Gastroesophageal sphincter (tissue), 4 donors: ENCODE measurements at regions not wholly inside any gene's neighbourhood (a gene's known extent, or its start where the extent isn't known, plus 50 kb on each side); places are given as distances from the start of the nearest gene placed in this dataset.
A peak's percentile ranks its signal among the peaks of the same experiment; 100 is the strongest.

Experiments
- ATAC-seq: fragments of 150-250 bp; one replicate; pipeline ENCODE4 v1.9.1; 2016; ENCODE audit warnings: mild to moderate bottlenecking, moderate library complexity
- H3K27ac ChIP-seq, 4 donors: fragments of 200-600 bp; sonication (generic) in 3 of 4; 1 replicate in 3 of 4; 2 replicates in 1 of 4; pipeline ENCODE4 v1.5.1; 2016 to 2019
- H3K27me3 ChIP-seq: fragments of 200-600 bp; sonication (generic); one replicate; pipeline ENCODE4 v1.5.1; 2019
- H3K36me3 ChIP-seq, 2 donors: fragments of 200-600 bp; sonication (generic); one replicate each; pipeline ENCODE4 v1.5.1; 2019; ENCODE audit warnings: control low read depth in 1 of 2
- H3K4me1 ChIP-seq, 3 donors: fragments of 200-600 bp; sonication (generic); 1 replicate in 2 of 3; 2 replicates in 1 of 3; pipeline ENCODE4 v1.5.1; 2016 to 2019; ENCODE audit warnings: control low read depth in 2 of 3
- H3K4me3 ChIP-seq, 2 donors: fragments of 200-600 bp; sonication (generic); one replicate each; pipeline ENCODE4 v1.5.1; 2019; ENCODE audit warnings: mild to moderate bottlenecking in 1 of 2, moderate library complexity in 1 of 2
- H3K9me3 ChIP-seq, 3 donors: fragments of 200-600 bp; sonication (generic); one replicate each; pipeline ENCODE4 v1.5.1; 2017 to 2019; ENCODE audit warnings: control low read depth in 2 of 3
- CTCF ChIP-seq, 4 experiments: fragments of 200-600 bp in 2 of 4; fragments of 450-650 bp in 2 of 4; sonication (generic) in 1 of 4; IDR thresholded peaks; one replicate each; pipeline ENCODE4 v1.5.1; 2017 to 2019; ENCODE audit warnings: antibody characterized with exemption in 4 of 4, mild to moderate bottlenecking in 2 of 4, moderate library complexity in 2 of 4
- EP300 ChIP-seq: sonication (generic); formaldehyde crosslinking; IDR thresholded peaks from one replicate; pipeline ENCODE4 v1.6.1; 2017; ENCODE audit warnings: antibody characterized with exemption, mild to moderate bottlenecking
- POLR2A ChIP-seq, 2 donors: fragments of 450-650 bp; IDR thresholded peaks; one replicate each; pipeline ENCODE4 v1.6.1; 2017; ENCODE audit warnings: antibody characterized with exemption in 2 of 2, mild to moderate bottlenecking in 2 of 2, moderate library complexity in 1 of 2
- POLR2AphosphoS5 ChIP-seq: sonication (generic); formaldehyde crosslinking; IDR thresholded peaks from one replicate; pipeline ENCODE4 v1.6.1; 2017; ENCODE audit warnings: antibody characterized with exemption
- WGBS, 2 donors: methylation state at CpG; one replicate each; pipeline ENCODE4 v1.1.5; 2018; ENCODE audit warnings: low coverage in 1 of 2; 5-methylcytosine and 5-hydroxymethylcytosine counted together

- ATAC-seq: no peak
- H3K9me3 ChIP-seq: no peaks in the 10 kb centered on the region
- TF ChIP-seq EP300 (no peak), POLR2AphosphoS5 (no peak), POLR2A (IDR thresholded peaks at IDR 0.05) (no peak), CTCF (IDR thresholded peaks at IDR 0.05) (no peak)
- WGBS, 2 donors: 6 to 46% methylated on average over 2 of the region's 2 CpGs
- H3K27me3 ChIP-seq: no peaks in the 10 kb centered on the region
- no peak overlapping the region for H3K4me3 ChIP-seq
- peak overlapping the region in 1 of 4 donors; percentile 43 for H3K27ac ChIP-seq
- no peaks in the 10 kb centered on the region for H3K36me3 ChIP-seq
- H3K4me1 ChIP-seq: peaks cover 2 to 22% (median 5%) of the 10 kb centered on the region in 3 donors
These were observed 121.7 kb downstream of the TNFSF18 start for GRCh38 chr1:172929006-172929405.

DNA sequence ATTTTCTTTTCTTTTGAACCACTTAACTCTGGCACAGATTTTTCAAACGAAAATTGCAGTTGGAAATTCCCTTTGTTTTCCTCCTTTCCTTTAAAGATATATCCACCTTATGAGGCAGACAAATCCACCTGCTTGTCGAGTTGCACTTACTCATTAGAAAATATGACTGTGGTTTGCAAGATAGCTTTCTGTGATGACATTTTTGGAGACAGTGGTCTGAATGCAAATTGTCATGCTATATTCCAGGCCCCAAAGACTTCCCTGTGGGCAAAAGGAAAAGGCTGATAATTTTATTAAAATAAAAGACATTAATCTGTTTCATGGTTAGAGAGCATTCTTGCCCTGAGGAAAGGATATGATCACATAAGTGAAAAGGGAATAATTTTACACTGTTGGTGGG, 120.6 kb downstream of the TNFSF18 start:
- WGBS, 2 donors: 14 to 53% methylated on average over 2 of the region's 2 CpGs
- Histone ChIP-seq H3K36me3 (no peaks in the 10 kb centered on the region), H3K4me3 (no peak overlapping the region), H3K9me3 (no peaks in the 10 kb centered on the region), H3K4me1 (peaks cover 5 to 32% (median 7%) of the 10 kb centered on the region in 3 donors), H3K27me3 (no peaks in the 10 kb centered on the region), H3K27ac (no peak overlapping the region)
- no peak for TF ChIP-seq CTCF (IDR thresholded peaks at IDR 0.05)
- no peak for TF ChIP-seq EP300
- no peak for TF ChIP-seq POLR2AphosphoS5
- TF ChIP-seq POLR2A (IDR thresholded peaks at IDR 0.05): no peak
- no peak for ATAC-seq

DNA sequence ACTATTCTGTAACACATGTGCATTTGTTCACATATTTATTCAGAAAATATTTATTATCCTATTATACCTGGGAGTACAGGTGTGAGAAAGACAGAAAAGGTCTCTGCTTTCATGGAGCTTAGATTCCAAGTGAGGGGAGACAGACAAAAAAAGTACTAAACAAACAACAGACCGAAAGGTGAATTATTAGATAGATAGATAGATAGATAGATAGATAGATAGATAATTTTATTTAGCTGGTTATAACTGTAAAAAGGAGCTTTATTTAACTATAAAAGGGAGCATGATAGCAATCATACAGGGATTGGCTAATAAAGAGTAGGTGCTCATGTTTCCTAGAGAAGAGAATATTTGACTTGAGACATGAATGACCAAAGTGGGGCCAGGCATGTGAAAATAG, 119.4 kb downstream of the TNFSF18 start:
- no peak overlapping the region for H3K27ac ChIP-seq
- H3K4me1 ChIP-seq: peaks cover 5 to 32% (median 7%) of the 10 kb centered on the region in 3 donors
- no peaks in the 10 kb centered on the region for H3K9me3 ChIP-seq
- TF ChIP-seq CTCF (IDR thresholded peaks at IDR 0.05) (no peak), POLR2A (IDR thresholded peaks at IDR 0.05) (no peak), POLR2AphosphoS5 (no peak), EP300 (no peak)
- no peak for ATAC-seq
- H3K27me3 ChIP-seq: no peaks in the 10 kb centered on the region
- no peak overlapping the region for H3K4me3 ChIP-seq
- no peaks in the 10 kb centered on the region for H3K36me3 ChIP-seq
- 90 to 100% methylated on average over 1 of the region's 1 CpG for WGBS, 2 donors

GRCh38 chr1:172931761-172932160, 119.0 kb downstream of the TNFSF18 start:
- Histone ChIP-seq H3K4me3 (no peak overlapping the region), H3K4me1 (peaks cover 5 to 32% (median 7%) of the 10 kb centered on the region in 3 donors), H3K27me3 (no peaks in the 10 kb centered on the region), H3K36me3 (no peaks in the 10 kb centered on the region), H3K9me3 (no peaks in the 10 kb centered on the region), H3K27ac (no peak overlapping the region)
- TF ChIP-seq CTCF (IDR thresholded peaks at IDR 0.05): no peak
- no peak for TF ChIP-seq POLR2AphosphoS5
- TF ChIP-seq POLR2A (IDR thresholded peaks at IDR 0.05): no peak
- TF ChIP-seq EP300: no peak
- 80 to 88% methylated on average over 4 of the region's 4 CpGs for whole genome bisulfite sequencing, 2 donors
- ATAC-seq: no peak

DNA sequence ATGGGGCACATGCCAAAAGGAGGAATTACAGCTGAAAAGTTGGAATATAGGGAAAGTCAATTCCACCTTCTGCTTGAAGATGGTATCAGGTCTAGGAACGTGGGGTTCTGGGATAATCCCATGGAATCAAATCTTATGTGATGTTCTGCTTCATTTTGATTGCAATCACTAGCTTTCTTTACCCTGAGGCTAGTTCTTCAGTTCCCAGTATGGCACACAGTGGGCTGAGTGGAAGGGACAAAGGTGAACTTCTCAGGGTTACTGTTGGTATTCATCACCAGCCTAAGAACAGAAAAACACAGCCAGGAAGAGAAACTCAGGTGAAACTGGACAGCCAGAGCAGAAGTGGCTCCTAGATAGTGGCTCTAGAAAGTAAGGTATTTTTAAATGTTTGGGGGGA, 117.8 kb downstream of the TNFSF18 start:
- no peaks in the 10 kb centered on the region for H3K27me3 ChIP-seq
- H3K27ac ChIP-seq: peak overlapping the region in 1 of 4 donors; percentile 72
- no peaks in the 10 kb centered on the region for H3K9me3 ChIP-seq
- TF ChIP-seq EP300 (no peak), POLR2A (IDR thresholded peaks at IDR 0.05) (no peak), CTCF (IDR thresholded peaks at IDR 0.05) (no peak), POLR2AphosphoS5 (no peak)
- ATAC-seq: no peak
- H3K4me3 ChIP-seq: no peak overlapping the region
- peaks cover 5 to 32% (median 7%) of the 10 kb centered on the region in 3 donors for H3K4me1 ChIP-seq
- 90 to 100% methylated on average over 1 of the region's 1 CpG for WGBS, 2 donors
- H3K36me3 ChIP-seq: no peaks in the 10 kb centered on the region
